Smooth muscle cell (in vitro differentiated cells): ENCODE measurements at regions not wholly inside any gene's neighbourhood (a gene's known extent, or its start where the extent isn't known, plus 50 kb on each side); places are given as distances from the start of the nearest gene placed in this dataset. TPM values are rescaled to one million over a fixed set of nuclear protein-coding genes. Genes with fewer than 3 reads are reported as not detected.

Experiments used
- DNase-seq: peaks from one replicate; lab custom pipeline; 2025; ENCODE audit not compliant: unreplicated experiment; lab: John Stamatoyannopoulos, UW
- H2AFZ ChIP-seq: fragments of 200-600 bp; sonication (generic); 2 replicates; pipeline ENCODE4 v1.6.0; 2016; ENCODE audit warnings: antibody characterized with exemption, low read depth, mild to moderate bottlenecking
- H3F3A ChIP-seq: fragments of 200-600 bp; sonication (generic); 2 replicates; pipeline ENCODE4 v1.6.0; 2017; ENCODE audit warnings: antibody characterized with exemption, low read depth
- H3K27ac ChIP-seq: fragments of 200-600 bp; sonication (generic); 2 replicates; pipeline ENCODE4 v1.5.1; 2016; ENCODE audit warnings: low read depth, mild to moderate bottlenecking
- H3K27me3 ChIP-seq: fragments of 200-600 bp; sonication (generic); 2 replicates; pipeline ENCODE4 v1.6.1; 2016; ENCODE audit warnings: low read depth, mild to moderate bottlenecking
- H3K36me3 ChIP-seq: fragments of 200-600 bp; sonication (generic); 2 replicates; pipeline ENCODE4 v1.5.1; 2016; ENCODE audit warnings: low read depth
- H3K4me1 ChIP-seq: fragments of 200-600 bp; sonication (generic); 2 replicates; pipeline ENCODE4 v1.5.1; 2016; ENCODE audit warnings: low read depth
- H3K4me2 ChIP-seq: fragments of 200-600 bp; sonication (generic); 2 replicates; pipeline ENCODE4 v1.6.0; 2016; ENCODE audit warnings: mild to moderate bottlenecking
- H3K4me3 ChIP-seq: fragments of 200-600 bp; sonication (generic); 2 replicates; pipeline ENCODE4 v1.5.1; 2016; ENCODE audit warnings: mild to moderate bottlenecking
- H3K79me2 ChIP-seq: fragments of 200-600 bp; sonication (generic); 2 replicates; pipeline ENCODE4 v1.6.0; 2016; ENCODE audit warnings: low read depth, mild to moderate bottlenecking
- H3K9ac ChIP-seq: fragments of 200-600 bp; sonication (generic); 2 replicates; pipeline ENCODE4 v1.6.0; 2016; ENCODE audit warnings: low read depth
- H3K9me3 ChIP-seq: fragments of 200-600 bp; sonication (generic); replicated peaks from 2 replicates; pipeline ENCODE4 v1.5.1; 2016; ENCODE audit warnings: low read depth
- H4K20me1 ChIP-seq: fragments of 200-600 bp; sonication (generic); 2 replicates; pipeline ENCODE4 v1.6.0; 2016; ENCODE audit warnings: low read depth
- WGBS: methylation state at CpG from one replicate; pipeline ENCODE4 v1.1.7; 2016; ENCODE audit warnings: low lambda C conversion rate; 5-methylcytosine and 5-hydroxymethylcytosine counted together
- small RNA-seq: library from RNA; depleted of rRNA; stranded (forward); fragments of <200 nt; gene quantifications from one replicate; pipeline ENCODE3, GENCODE V24; 2014
- TF ChIP-seq, protein P1 (sequence below): fragments of 200-600 bp; sonication (generic); IDR thresholded peaks from 2 replicates; pipeline ENCODE4 v1.5.1; 2017; ENCODE audit warnings: borderline replicate concordance, mild to moderate bottlenecking, antibody characterized with exemption; ENCODE audit not compliant: insufficient read depth, poor library complexity, severe bottlenecking

- Histone ChIP-seq H3F3A (no peaks in the 10 kb centered on the region), H3K4me3 (no peak overlapping the region), H3K4me2 (no peak overlapping the region), H3K9me3 (no peaks in the 10 kb centered on the region), H3K27ac (no peak overlapping the region), H3K36me3 (no peaks in the 10 kb centered on the region), H3K27me3 (no peaks in the 10 kb centered on the region), H2AFZ (no peak overlapping the region), H4K20me1 (no peaks in the 10 kb centered on the region), H3K9ac (no peak overlapping the region), H3K4me1 (no peaks in the 10 kb centered on the region), H3K79me2 (no peaks in the 10 kb centered on the region)
- DNase-seq = no peak
- TF ChIP-seq, protein P1, sequence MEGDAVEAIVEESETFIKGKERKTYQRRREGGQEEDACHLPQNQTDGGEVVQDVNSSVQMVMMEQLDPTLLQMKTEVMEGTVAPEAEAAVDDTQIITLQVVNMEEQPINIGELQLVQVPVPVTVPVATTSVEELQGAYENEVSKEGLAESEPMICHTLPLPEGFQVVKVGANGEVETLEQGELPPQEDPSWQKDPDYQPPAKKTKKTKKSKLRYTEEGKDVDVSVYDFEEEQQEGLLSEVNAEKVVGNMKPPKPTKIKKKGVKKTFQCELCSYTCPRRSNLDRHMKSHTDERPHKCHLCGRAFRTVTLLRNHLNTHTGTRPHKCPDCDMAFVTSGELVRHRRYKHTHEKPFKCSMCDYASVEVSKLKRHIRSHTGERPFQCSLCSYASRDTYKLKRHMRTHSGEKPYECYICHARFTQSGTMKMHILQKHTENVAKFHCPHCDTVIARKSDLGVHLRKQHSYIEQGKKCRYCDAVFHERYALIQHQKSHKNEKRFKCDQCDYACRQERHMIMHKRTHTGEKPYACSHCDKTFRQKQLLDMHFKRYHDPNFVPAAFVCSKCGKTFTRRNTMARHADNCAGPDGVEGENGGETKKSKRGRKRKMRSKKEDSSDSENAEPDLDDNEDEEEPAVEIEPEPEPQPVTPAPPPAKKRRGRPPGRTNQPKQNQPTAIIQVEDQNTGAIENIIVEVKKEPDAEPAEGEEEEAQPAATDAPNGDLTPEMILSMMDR = no peak
- 97% methylated on average over 1 of the region's 1 CpG for WGBS
Observed at GRCh38 chr6:80404889-80405288, 298.4 kb downstream of the BCKDHB start.

DNA sequence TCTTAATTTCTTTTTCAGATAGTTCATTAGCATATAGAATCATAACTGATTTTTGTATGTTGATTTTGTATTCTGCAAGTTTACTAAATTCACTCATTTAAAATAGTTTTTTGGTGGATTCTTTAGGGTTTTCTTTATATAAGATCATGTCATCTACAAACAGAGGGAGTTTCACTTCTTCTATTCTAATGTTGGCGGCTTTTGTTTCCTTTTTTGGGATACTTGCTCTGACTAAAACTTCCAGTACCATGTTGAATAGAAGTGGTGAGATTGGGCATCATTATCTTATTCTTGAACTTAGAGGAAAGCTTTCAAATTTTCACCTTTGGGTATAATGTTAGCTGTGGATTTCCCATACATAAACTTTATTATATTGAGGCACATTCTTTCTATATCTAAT lies 296.9 kb downstream of the BCKDHB start:
- WGBS = 97% methylated on average over 1 of the region's 1 CpG
- Histone ChIP-seq H3K9ac (no peak overlapping the region), H3K9me3 (no peaks in the 10 kb centered on the region), H3K27ac (no peak overlapping the region), H3K27me3 (no peaks in the 10 kb centered on the region), H3K4me1 (no peaks in the 10 kb centered on the region), H3F3A (no peaks in the 10 kb centered on the region), H4K20me1 (no peaks in the 10 kb centered on the region), H3K4me3 (no peak overlapping the region), H2AFZ (no peak overlapping the region), H3K4me2 (no peak overlapping the region), H3K79me2 (no peaks in the 10 kb centered on the region), H3K36me3 (no peaks in the 10 kb centered on the region)
- DNase-seq = no peak
- TF ChIP-seq, protein P1 = no peak

- no peak for DNase-seq
Observed at GRCh38 chr6:80402266-80402665, 295.8 kb downstream of the BCKDHB start.

More at GRCh38 chr6:80402266-80402665, 295.8 kb downstream of the BCKDHB start:
- 83% methylated on average over 2 of the region's 2 CpGs for WGBS
- Histone ChIP-seq H3K4me3 (no peak overlapping the region), H3K9ac (no peak overlapping the region), H3K27ac (no peak overlapping the region), H3F3A (no peaks in the 10 kb centered on the region), H3K36me3 (no peaks in the 10 kb centered on the region), H3K4me1 (no peaks in the 10 kb centered on the region), H3K4me2 (no peak overlapping the region), H2AFZ (no peak overlapping the region), H3K27me3 (no peaks in the 10 kb centered on the region), H4K20me1 (no peaks in the 10 kb centered on the region), H3K9me3 (no peaks in the 10 kb centered on the region), H3K79me2 (no peaks in the 10 kb centered on the region)
- TF ChIP-seq, protein P1 = no peak

Small RNAs in the stretch of these regions (small RNA-seq; reads per million reads assigned to genes)
- gene AL596028.1 (not detected), gene RNA5SP210 (not detected)
